ENCODE measurements at regions not wholly inside any gene's neighbourhood (a gene's known extent, or its start where the extent isn't known, plus 50 kb on each side); places are given as distances from the start of the nearest gene placed in this dataset.

- ChIA-PET POLR2A (no interaction called here), CTCF (ENCODE audit: low intra/inter-chr PET ratio) (no interaction called here)
- H4K20me1 ChIP-seq (replicated peaks; ENCODE audit: control insufficient read depth, insufficient read depth, low read length): no peaks in the 10 kb centered on the region
- no peak overlapping the region for H3K4me3 ChIP-seq
- H3K36me3 ChIP-seq (ENCODE audit: control insufficient read depth, insufficient read depth, low read length): no peaks in the 10 kb centered on the region
- no TSS peak for BruUV-seq (replicated peaks)
- H3K9ac ChIP-seq (ENCODE audit: insufficient read depth in 1 of 2, low read depth in 2 of 2, low read length in 2 of 2): no peak overlapping the region
- FAIRE-seq: no peak
- H2AFZ ChIP-seq (ENCODE audit: low read depth, low read length): no peak overlapping the region
- intact Hi-C loops (cut with micrococcal nuclease) (no loop called here), in situ Hi-C loops (cut with MboI) (no loop called here)
- TF ChIP-seq SIRT6 (IDR thresholded peaks at IDR 0.05; ENCODE audit: low read depth, low read length) (no peak), RB1 (IDR thresholded peaks at IDR 0.05; ENCODE audit: low read depth) (no peak), STAT6 (CRISPR knock-in tag; IDR thresholded peaks at IDR 0.05) (no peak), PTRF (tag; IDR thresholded peaks at IDR 0.05) (no peak)
- no peak overlapping the region for H3K4me2 ChIP-seq (ENCODE audit: insufficient read depth, low read length)
- DNase-seq (ENCODE audit: extremely low read depth in 1 of 4, low spot score in 3 of 4): no peak
- no peaks in the 10 kb centered on the region for H3K4me1 ChIP-seq (replicated peaks in 1 of 2; ENCODE audit: control insufficient read depth in 2 of 2, insufficient read depth in 2 of 2, low read length in 2 of 2)
- no peak overlapping the region for H3K27ac ChIP-seq (ENCODE audit: extremely low read depth, low read depth, low read length)
- no peaks in the 10 kb centered on the region for H3K79me2 ChIP-seq (ENCODE audit: control insufficient read depth, insufficient read depth, low read length)
- 0% methylated on average over 1 of the region's 1 CpG for WGBS (ENCODE audit: insufficient coverage, low coverage, missing lambda C conversion rate)
- no peak for ATAC-seq
- no peaks in the 10 kb centered on the region for H3K27me3 ChIP-seq (ENCODE audit: control insufficient read depth in 2 of 2, insufficient read depth in 2 of 2, low read length in 2 of 2)
- no peaks in the 10 kb centered on the region for H3K9me1 ChIP-seq (ENCODE audit: control insufficient read depth, insufficient read depth, low read length)
- no peaks in the 10 kb centered on the region for H3K9me3 ChIP-seq (replicated peaks; ENCODE audit: control insufficient read depth, insufficient read depth, low read depth, low read length)
Observed at GRCh38 chr13:107742544-107742943, 472.8 kb downstream of the LIG4 start.

GRCh38 chr13:107738004-107738403, 477.3 kb downstream of the LIG4 start:
- Histone ChIP-seq H3K9ac (ENCODE audit: insufficient read depth in 1 of 2, low read depth in 2 of 2, low read length in 2 of 2) (no peak overlapping the region), H3K27me3 (ENCODE audit: control insufficient read depth in 2 of 2, insufficient read depth in 2 of 2, low read length in 2 of 2) (no peaks in the 10 kb centered on the region), H3K27ac (ENCODE audit: extremely low read depth, low read depth, low read length) (no peak overlapping the region), H3K4me2 (ENCODE audit: insufficient read depth, low read length) (no peak overlapping the region), H3K9me1 (ENCODE audit: control insufficient read depth, insufficient read depth, low read length) (no peaks in the 10 kb centered on the region), H3K9me3 (replicated peaks; ENCODE audit: control insufficient read depth, insufficient read depth, low read depth, low read length) (no peaks in the 10 kb centered on the region), H3K79me2 (ENCODE audit: control insufficient read depth, insufficient read depth, low read length) (no peaks in the 10 kb centered on the region), H3K4me3 (no peak overlapping the region), H4K20me1 (replicated peaks; ENCODE audit: control insufficient read depth, insufficient read depth, low read length) (no peaks in the 10 kb centered on the region), H3K4me1 (replicated peaks in 1 of 2; ENCODE audit: control insufficient read depth in 2 of 2, insufficient read depth in 2 of 2, low read length in 2 of 2) (no peaks in the 10 kb centered on the region), H2AFZ (ENCODE audit: low read depth, low read length) (no peak overlapping the region), H3K36me3 (ENCODE audit: control insufficient read depth, insufficient read depth, low read length) (no peaks in the 10 kb centered on the region)
- ATAC-seq (no peak), DNase-seq (ENCODE audit: extremely low read depth in 1 of 4, low spot score in 3 of 4) (no peak), FAIRE-seq (no peak)
- intact Hi-C loops (cut with micrococcal nuclease): no loop called here
- 0% methylated on average over 4 of the region's 4 CpGs for WGBS (ENCODE audit: insufficient coverage, low coverage, missing lambda C conversion rate)
- ChIA-PET CTCF (ENCODE audit: low intra/inter-chr PET ratio) (no interaction called here), POLR2A (no interaction called here)
- in situ Hi-C loops (cut with MboI): no loop called here
- no TSS peak for BruUV-seq (replicated peaks)
- no peak for TF ChIP-seq FOXP4 (CRISPR knock-in tag; IDR thresholded peaks at IDR 0.05; ENCODE audit: borderline replicate concordance)
- TF ChIP-seq ETS1 (conservative IDR thresholded peaks at IDR 0.05; ENCODE audit: control insufficient read depth, low read depth, low read length): no peak
- TF ChIP-seq CBX8 (IDR thresholded peaks at IDR 0.05; ENCODE audit: borderline replicate concordance, extremely low read depth, low read depth, low read length, poor library complexity, severe bottlenecking): no peak

All from K562 (cell line).